Urothelium cell line (cell line): ENCODE measurements at regions not wholly inside any gene's neighbourhood (a gene's known extent, or its start where the extent isn't known, plus 50 kb on each side); places are given as distances from the start of the nearest gene placed in this dataset.

Experiments
- DNase-seq: peaks from one replicate; pipeline ENCODE4 v3.0.0; 2011; ENCODE audit warnings: low spot score, mixed read lengths
- FAIRE-seq: peaks from 2 replicates; lab custom pipeline; 2011; peaks lifted over from hg19 to GRCh38; lab: Jason Lieb, UNC

- DNase-seq (no peak), FAIRE-seq (no peak)
Observed at GRCh38 chr6:33869826-33870423, 66.1 kb upstream of the MLN start.

DNA sequence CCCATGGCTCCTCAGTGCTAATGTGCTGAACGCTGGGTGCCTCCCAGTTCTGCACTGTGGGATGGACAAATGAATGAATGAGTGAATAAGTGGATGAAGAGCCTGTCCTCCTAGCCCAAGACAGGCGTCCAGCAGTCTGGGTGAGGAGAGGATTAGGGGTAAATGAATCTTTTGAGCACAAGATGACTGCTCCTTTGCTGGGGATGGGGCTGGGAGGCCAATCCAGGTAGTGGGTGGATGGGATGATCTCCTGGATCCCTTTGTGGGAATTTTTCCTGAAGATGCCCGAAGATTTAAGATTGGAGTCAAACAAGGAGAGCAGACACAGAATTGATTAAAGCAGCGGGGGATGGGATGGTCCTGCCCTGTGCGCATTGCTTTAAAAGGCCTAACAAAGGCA lies 65.3 kb upstream of the MLN start:
- no peak for FAIRE-seq
- DNase-seq, result no peak

GRCh38 chr6:33868141-33868540 lies 64.3 kb upstream of the MLN start:
- FAIRE-seq, result no peak
- no peak for DNase-seq

GRCh38 chr6:33865478-33866077 lies 61.8 kb upstream of the MLN start:
- DNase-seq (no peak), FAIRE-seq (no peak)

DNA sequence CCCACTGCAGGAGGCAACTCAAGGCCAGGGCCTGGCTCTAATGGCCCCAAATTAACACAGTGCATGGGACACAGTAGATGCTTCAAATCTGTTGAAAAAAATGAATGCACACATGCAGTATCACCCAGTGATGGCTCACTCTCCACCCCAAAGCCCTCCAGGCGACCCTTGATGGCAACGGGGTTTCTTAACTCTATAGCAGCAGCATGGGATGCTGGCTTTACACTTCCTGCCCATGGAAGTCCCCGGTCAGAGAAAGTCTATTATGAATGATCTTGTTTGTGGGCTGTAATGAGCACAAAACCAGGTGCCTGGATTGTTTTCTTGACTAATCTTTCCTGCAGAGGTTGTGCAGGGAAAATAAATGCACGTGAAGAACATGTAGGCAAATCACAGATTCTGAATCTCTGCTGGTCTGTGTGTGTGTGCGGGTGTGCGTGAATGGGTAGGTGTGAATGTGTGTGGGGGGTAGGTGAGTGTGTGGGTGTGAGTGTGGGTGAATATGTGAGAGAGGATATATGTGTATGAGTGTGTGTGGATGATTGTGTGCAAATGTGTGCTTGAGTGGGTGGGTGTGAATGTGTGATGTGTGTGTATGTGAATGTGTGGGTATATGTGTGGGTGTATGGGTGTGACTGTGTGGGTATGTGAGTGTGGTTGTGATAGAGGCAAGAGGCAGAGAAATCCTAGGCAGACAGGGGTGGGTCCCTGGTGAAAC lies 60.1 kb upstream of the MLN start:
- FAIRE-seq (peak; percentile 63), DNase-seq (no peak)

GRCh38 chr6:33863084-33863483 lies 59.3 kb upstream of the MLN start:
- no peak for FAIRE-seq
- no peak for DNase-seq

GRCh38 chr6:33862536-33862935 lies 58.7 kb upstream of the MLN start:
- FAIRE-seq, result no peak
- DNase-seq, result no peak

DNA sequence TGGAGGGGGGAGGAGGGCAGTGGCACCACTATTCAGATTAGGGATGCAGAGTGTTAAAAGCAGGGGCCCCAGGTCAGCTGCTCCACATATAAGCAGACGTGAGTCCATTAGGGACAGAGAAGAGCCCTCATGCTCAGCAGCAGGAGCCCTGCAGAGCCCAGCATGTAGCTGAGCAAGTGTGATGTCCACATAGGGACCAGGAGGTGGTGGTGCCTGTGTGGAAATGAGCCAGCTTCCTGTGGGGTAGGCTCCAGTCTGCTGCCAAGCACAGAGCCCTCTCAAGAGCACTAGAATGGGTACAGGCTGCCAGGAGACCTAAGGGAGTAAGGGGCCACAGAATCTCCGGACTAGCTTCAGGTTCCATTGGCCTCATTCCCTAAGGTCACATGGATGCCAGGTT lies 57.9 kb upstream of the MLN start:
- no peak for DNase-seq

GRCh38 chr6:33860706-33861474 lies 57.1 kb upstream of the MLN start:
- no peak for FAIRE-seq

More for the DNA sequence above, 57.9 kb upstream of the MLN start:
- FAIRE-seq, result no peak

DNA sequence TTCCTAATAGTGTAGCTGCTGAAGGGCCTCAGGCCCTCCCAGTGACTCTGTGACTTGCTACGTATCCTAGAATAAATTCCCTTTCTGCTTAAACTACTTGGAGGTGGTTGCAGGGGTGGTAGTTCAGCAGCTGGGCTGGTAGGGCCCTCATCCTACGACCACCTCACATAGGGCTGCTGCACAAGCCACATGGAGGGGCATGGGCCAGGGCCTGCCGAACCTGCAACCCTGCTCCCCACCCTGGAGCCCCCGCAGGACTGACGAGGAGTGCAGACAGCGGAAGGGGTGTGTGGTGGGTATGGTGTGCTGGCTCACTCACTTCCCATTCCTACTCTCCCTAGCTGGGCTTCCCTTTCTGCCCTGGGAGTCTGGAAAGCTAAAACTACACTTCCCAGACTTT lies 56.2 kb upstream of the MLN start:
- DNase-seq (no peak), FAIRE-seq (no peak)

More at GRCh38 chr6:33860706-33861474, 57.1 kb upstream of the MLN start:
- DNase-seq, result no peak

- no peak for DNase-seq
Observed at GRCh38 chr6:33858804-33859505, 55.2 kb upstream of the MLN start.

GRCh38 chr6:33857932-33858475 lies 54.2 kb upstream of the MLN start:
- no peak for FAIRE-seq

More at GRCh38 chr6:33858804-33859505, 55.2 kb upstream of the MLN start:
- no peak for FAIRE-seq

GRCh38 chr6:33857093-33857931 lies 53.5 kb upstream of the MLN start:
- no peak for DNase-seq
- FAIRE-seq, result no peak

More at GRCh38 chr6:33857932-33858475, 54.2 kb upstream of the MLN start:
- no peak for DNase-seq

DNA sequence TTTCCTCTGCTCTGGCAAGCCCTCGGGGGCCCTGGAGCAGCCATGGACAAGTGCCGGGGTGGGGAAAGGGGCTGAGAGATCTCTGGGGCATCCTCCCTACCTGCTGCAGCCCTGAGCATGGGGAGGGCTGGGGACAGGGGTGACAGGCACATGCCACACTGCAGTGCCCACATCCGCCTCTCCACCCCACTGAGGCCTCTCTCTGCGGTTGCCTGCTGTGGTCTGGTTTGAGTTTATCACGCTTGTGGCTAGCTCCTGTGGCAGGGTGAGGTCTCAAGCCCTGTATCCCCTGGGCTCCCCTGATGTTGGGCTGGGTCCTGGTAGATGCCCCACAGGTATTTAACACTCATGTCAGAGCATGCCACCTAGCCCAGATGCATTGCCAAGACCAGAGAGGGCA lies 52.9 kb upstream of the MLN start:
- FAIRE-seq (no peak), DNase-seq (no peak)

DNA sequence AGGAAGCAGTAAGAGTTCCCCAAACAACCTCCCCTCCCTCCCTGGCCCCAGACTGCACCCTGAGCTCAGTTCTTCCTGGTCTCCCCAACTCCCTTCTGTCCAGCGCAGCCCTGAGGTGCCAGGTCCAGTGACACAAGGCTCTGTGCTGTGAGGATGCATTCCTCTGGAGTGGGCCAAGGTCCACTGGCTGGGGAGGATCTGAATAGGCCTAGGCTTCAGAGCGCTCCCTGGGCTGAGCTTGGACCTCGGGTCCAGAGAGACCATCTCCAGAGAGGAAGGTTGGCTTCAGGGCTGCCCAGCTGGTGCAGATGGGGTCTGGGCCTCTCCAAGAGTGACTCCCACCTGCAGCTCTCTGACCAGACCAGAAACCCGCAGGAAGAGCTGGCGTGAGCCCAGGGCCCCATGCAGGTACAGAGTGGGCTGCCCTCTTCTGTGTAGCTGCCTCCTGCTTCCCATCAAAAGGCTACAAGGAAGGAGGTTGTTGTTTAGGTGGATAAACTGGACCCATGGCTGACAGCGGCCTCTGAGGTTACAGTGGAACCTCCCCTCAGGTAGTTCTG lies 52.3 kb upstream of the MLN start:
- FAIRE-seq, result no peak
- no peak for DNase-seq

DNA sequence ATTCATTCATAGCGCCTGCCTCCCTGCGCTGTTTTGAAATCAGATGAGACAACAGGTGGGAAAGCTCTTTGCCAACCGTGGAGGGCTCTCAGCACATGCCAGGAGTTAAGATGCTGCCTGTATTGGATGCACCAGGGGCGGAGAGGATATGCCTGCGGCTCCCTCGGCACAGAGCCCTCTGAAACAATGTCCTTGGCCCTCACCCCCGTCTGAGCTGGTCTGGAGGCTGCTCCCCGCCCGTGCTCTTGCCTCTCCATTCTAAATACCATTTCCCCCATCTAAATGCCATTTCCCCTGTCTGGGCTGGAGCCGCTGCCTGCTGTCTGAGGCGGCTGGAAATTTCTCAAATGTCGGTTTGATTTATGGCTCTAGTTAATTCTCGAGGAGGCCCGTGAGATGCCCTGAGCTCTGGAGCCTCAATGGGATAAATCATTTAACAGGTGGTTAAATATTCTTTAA lies 50.8 kb upstream of the MLN start:
- DNase-seq (no peak), FAIRE-seq (no peak)

- DNase-seq (no peak), FAIRE-seq (no peak)
Observed at GRCh38 chr6:33853736-33854135, 49.9 kb upstream of the MLN start.
